Stimulated activated CD8-positive, alpha-beta memory T cell treated with anti-CD3 and anti-CD28 coated beads, Interleukin-4, amount 100 ng/mL, for 4 hours (primary cell): ENCODE measurements at regions not wholly inside any gene's neighbourhood (a gene's known extent, or its start where the extent isn't known, plus 50 kb on each side); places are given as distances from the start of the nearest gene placed in this dataset.

ENCODE experiments used
- DNase-seq, 2 donors: peaks; one replicate each; pipeline ENCODE4 v3.0.0-alpha.2; 2020; ENCODE audit warnings: low read depth in 2 of 2, low spot score in 1 of 2

GRCh38 chr10:60572511-60573194, 183.0 kb upstream of the ANK3 start:
- no peak for DNase-seq

GRCh38 chr10:60570896-60571295, 181.2 kb upstream of the ANK3 start:
- DNase-seq, result no peak

GRCh38 chr10:60570272-60570865, 180.7 kb upstream of the ANK3 start:
- no peak for DNase-seq

GRCh38 chr10:60569681-60570080, 180.0 kb upstream of the ANK3 start:
- DNase-seq, result no peak

- DNase-seq, result no peak
Measured at GRCh38 chr10:60566096-60566495, 176.4 kb upstream of the ANK3 start.

- no peak for DNase-seq
Measured at GRCh38 chr10:60565492-60565891, 175.8 kb upstream of the ANK3 start.

GRCh38 chr10:60564475-60564874, 174.8 kb upstream of the ANK3 start:
- DNase-seq, result no peak

- DNase-seq, result no peak
Measured at GRCh38 chr10:60560451-60560850, 170.8 kb upstream of the ANK3 start.

- DNase-seq, result no peak
Measured at GRCh38 chr10:60555700-60556099, 166.0 kb upstream of the ANK3 start.

- no peak for DNase-seq
Measured at GRCh38 chr10:60549686-60550085, 160.0 kb upstream of the ANK3 start.

GRCh38 chr10:60542657-60543056, 153.0 kb upstream of the ANK3 start:
- DNase-seq, result no peak

- DNase-seq, result no peak
Measured at GRCh38 chr10:60541451-60541850, 151.8 kb upstream of the ANK3 start.

GRCh38 chr10:60537697-60538096, 148.0 kb upstream of the ANK3 start:
- no peak for DNase-seq

GRCh38 chr10:60536529-60537114, 146.9 kb upstream of the ANK3 start:
- DNase-seq, result no peak

GRCh38 chr10:60535427-60535826, 145.8 kb upstream of the ANK3 start:
- no peak for DNase-seq

- DNase-seq, result no peak
Measured at GRCh38 chr10:60534761-60535389, 145.2 kb upstream of the ANK3 start.

- no peak for DNase-seq
Measured at GRCh38 chr10:60532696-60533468, 143.2 kb upstream of the ANK3 start.

- no peak for DNase-seq
Measured at GRCh38 chr10:60531006-60531405, 141.3 kb upstream of the ANK3 start.

GRCh38 chr10:60527676-60528075, 138.0 kb upstream of the ANK3 start:
- no peak for DNase-seq

GRCh38 chr10:60525716-60526585, 136.3 kb upstream of the ANK3 start:
- no peak for DNase-seq

GRCh38 chr10:60524541-60524940, 134.9 kb upstream of the ANK3 start:
- no peak for DNase-seq
